Esophagus mucosa (tissue), 1 donor: ENCODE measurements at regions not wholly inside any gene's neighbourhood (a gene's known extent, or its start where the extent isn't known, plus 50 kb on each side); places are given as distances from the start of the nearest gene placed in this dataset.
A peak's percentile ranks its signal among the peaks of the same experiment; 100 is the strongest.
"Not testable (repeated sequence)": the region's sequence is repeated elsewhere in the genome, so short reads cannot be mapped to it uniquely, and the experiment has no call there.

Source experiments
- ATAC-seq: fragments of 200-7000 bp; cut with Tn5 transposase; one replicate; pipeline ENCODE4 v1.9.1; 2020
- donor health status: DM: yes; HTN: yes; CAD: no.

GRCh38 chr16:73142053-73142854 is 94.3 kb upstream of the ZFHX3 start:
- ATAC-seq, result no peak

GRCh38 chr16:73140929-73141328 is 93.0 kb upstream of the ZFHX3 start:
- ATAC-seq, result no peak

GRCh38 chr16:73131156-73131862 is 83.4 kb upstream of the ZFHX3 start:
- ATAC-seq, result no peak

GRCh38 chr16:73129455-73129854 is 81.5 kb upstream of the ZFHX3 start:
- no peak for ATAC-seq

GRCh38 chr16:73126525-73126853 is 78.6 kb upstream of the ZFHX3 start:
- ATAC-seq, result no peak

- ATAC-seq, result peak; percentile 61
These were observed 78.1 kb upstream of the ZFHX3 start for GRCh38 chr16:73125850-73126524.

GRCh38 chr16:73124665-73125375 is 76.9 kb upstream of the ZFHX3 start:
- ATAC-seq, result no peak

- no peak for ATAC-seq
These were observed 76.2 kb upstream of the ZFHX3 start for GRCh38 chr16:73124097-73124652.

- no peak for ATAC-seq
These were observed 74.9 kb upstream of the ZFHX3 start for GRCh38 chr16:73122604-73123391.

- ATAC-seq, result no peak
These were observed 68.6 kb upstream of the ZFHX3 start for GRCh38 chr16:73116576-73116975.

- ATAC-seq, result peak; percentile 90
These were observed 65.4 kb upstream of the ZFHX3 start for GRCh38 chr16:73113336-73113735.

- ATAC-seq, result no peak
These were observed 60.5 kb upstream of the ZFHX3 start for GRCh38 chr16:73108195-73108963.

- no peak for ATAC-seq
These were observed 59.4 kb upstream of the ZFHX3 start for GRCh38 chr16:73107371-73107770.

- no peak for ATAC-seq
These were observed 58.6 kb upstream of the ZFHX3 start for GRCh38 chr16:73106329-73107034.

- ATAC-seq, result no peak
These were observed 53.6 kb upstream of the ZFHX3 start for GRCh38 chr16:73101568-73101967.

GRCh38 chr16:73099601-73100000 is 51.7 kb upstream of the ZFHX3 start:
- ATAC-seq, result not testable (repeated sequence)
